Endothelial cell of umbilical vein (primary cell): ENCODE measurements at regions not wholly inside any gene's neighbourhood (a gene's known extent, or its start where the extent isn't known, plus 50 kb on each side); places are given as distances from the start of the nearest gene placed in this dataset.

Experiments
- BruUV-seq: library from RNA; stranded (reverse); fragments of 400-500 nt; replicated peaks from 2 replicates; lab custom pipeline; 2021; lab: Mats Ljungman, UMichigan
- CTCF ChIA-PET: fragments of 300-600, 350-600 bp; sonication (Branson Sonifier 250); formaldehyde crosslinking; loops from one replicate; lab custom pipeline; 2021; ENCODE audit warnings: antibody characterized with exemption, inconsistent platforms; lab: Charles Lee
- POLR2A ChIA-PET: fragments of 300-600, 350-600 bp; sonication (Branson Sonifier 250); formaldehyde crosslinking; loops from one replicate; lab custom pipeline; 2021; ENCODE audit warnings: antibody characterized with exemption, inconsistent platforms; lab: Charles Lee
- DNase-seq: peaks from one replicate; pipeline ENCODE4 v3.0.0-alpha.2; 2011; ENCODE audit warnings: low read depth, low spot score
- FAIRE-seq: peaks from 2 replicates; lab custom pipeline; 2011; peaks lifted over from hg19 to GRCh38; lab: Jason Lieb, UNC
- H2AFZ ChIP-seq: 2 replicates; pipeline ENCODE4 v1.6.0; 2012; ENCODE audit warnings: low read depth, low read length, control low read depth, inconsistent platforms
- H3K27ac ChIP-seq: 2 replicates; pipeline ENCODE4 v1.5.1; 2011; ENCODE audit warnings: low read depth, mild to moderate bottlenecking, control low read depth, low read length, moderate library complexity; ENCODE audit not compliant: insufficient read depth
- H3K27me3 ChIP-seq, 2 experiments: 2 replicates each; pipeline versions ENCODE4 v1.6.0 to v1.6.1; 2011; ENCODE audit warnings: low read length in 2 of 2, mixed read lengths in 1 of 2; ENCODE audit not compliant: control insufficient read depth in 2 of 2, insufficient read depth in 2 of 2
- H3K36me3 ChIP-seq, 2 experiments: 2 replicates in 1 of 2; 3 replicates in 1 of 2; pipeline ENCODE4 v1.5.1; 2011; ENCODE audit warnings: low read length in 2 of 2, mild to moderate bottlenecking in 1 of 2, moderate library complexity in 1 of 2; ENCODE audit not compliant: control insufficient read depth in 2 of 2, insufficient read depth in 2 of 2; ENCODE audit errors: extremely low read depth in 1 of 2
- H3K4me1 ChIP-seq: 3 replicates; pipeline ENCODE4 v1.5.1; 2011; ENCODE audit warnings: mild to moderate bottlenecking, low read length; ENCODE audit not compliant: control insufficient read depth, insufficient read depth; ENCODE audit errors: extremely low read depth
- H3K4me2 ChIP-seq: 2 replicates; pipeline ENCODE4 v1.6.1; 2011; ENCODE audit warnings: low read length, control low read depth, mixed read lengths; ENCODE audit not compliant: insufficient read depth
- H3K4me3 ChIP-seq, 3 experiments: fragments of 200-600 bp in 1 of 3; sonication (generic), shearing (Covaris generic) in 1 of 3; replicated peaks in 1 of 3; 2 replicates each; pipeline ENCODE4 v1.5.1; 2011 to 2016; ENCODE audit warnings: control low read depth in 3 of 3, low read length in 3 of 3, mild to moderate bottlenecking in 2 of 3, inconsistent platforms in 1 of 3, low read depth in 1 of 3, moderate library complexity in 1 of 3; ENCODE audit not compliant: insufficient read depth in 1 of 3
- H3K79me2 ChIP-seq: 2 replicates; pipeline ENCODE4 v1.6.0; 2012; ENCODE audit warnings: low read length, inconsistent platforms; ENCODE audit not compliant: control insufficient read depth, insufficient read depth
- H3K9ac ChIP-seq: replicated peaks from 2 replicates; pipeline ENCODE3; 2011; ENCODE audit warnings: low read length, control low read depth; ENCODE audit not compliant: insufficient read depth; ENCODE audit errors: extremely low read depth
- H3K9me1 ChIP-seq: replicated peaks from 3 replicates; pipeline ENCODE4 v1.6.0; 2011; ENCODE audit warnings: mild to moderate bottlenecking, low read length; ENCODE audit not compliant: control insufficient read depth, insufficient read depth; ENCODE audit errors: extremely low read depth
- H3K9me3 ChIP-seq: replicated peaks from 2 replicates; pipeline ENCODE4 v1.5.1; 2012; ENCODE audit warnings: low read length, inconsistent platforms; ENCODE audit not compliant: control insufficient read depth, insufficient read depth
- H4K20me1 ChIP-seq: replicated peaks from 2 replicates; pipeline ENCODE3; 2011; ENCODE audit warnings: mild to moderate bottlenecking, low read length; ENCODE audit not compliant: control insufficient read depth, insufficient read depth; ENCODE audit errors: extremely low read depth
- EZH2 ChIP-seq: IDR thresholded peaks from 2 replicates; pipeline ENCODE4 v1.6.1; 2012; ENCODE audit warnings: borderline replicate concordance, low read depth, mild to moderate bottlenecking, moderate library complexity, low read length, inconsistent platforms; ENCODE audit not compliant: severe bottlenecking
- FOS ChIP-seq: IDR thresholded peaks from 2 replicates; pipeline ENCODE4 v1.6.1; 2011; ENCODE audit warnings: mild to moderate bottlenecking, low read length, moderate library complexity, borderline replicate concordance; ENCODE audit not compliant: insufficient read depth
- GATA2 ChIP-seq: IDR thresholded peaks from 2 replicates; pipeline ENCODE4 v1.7.0; 2011; ENCODE audit warnings: low read depth, mild to moderate bottlenecking, moderate library complexity, mixed read lengths, low read length; ENCODE audit not compliant: insufficient read length, insufficient read depth
- JUN ChIP-seq: IDR thresholded peaks from 2 replicates; pipeline ENCODE4 v1.6.1; 2011; ENCODE audit warnings: borderline replicate concordance, low read depth; ENCODE audit not compliant: insufficient read length, insufficient read depth
- MYC ChIP-seq: IDR thresholded peaks from one replicate; pipeline ENCODE4 v1.6.1; 2011; ENCODE audit warnings: mild to moderate bottlenecking, low read depth, low read length
- POLR2A ChIP-seq: IDR thresholded peaks from 2 replicates; pipeline ENCODE4 v1.6.1; 2012; ENCODE audit warnings: low read depth, mild to moderate bottlenecking, control low read depth, low read length
- POLR2AphosphoS5 ChIP-seq: IDR thresholded peaks from 2 replicates; pipeline ENCODE4 v1.6.1; 2012; ENCODE audit warnings: low read depth, mild to moderate bottlenecking, control low read depth, low read length, moderate library complexity; ENCODE audit not compliant: insufficient read depth
- dilution Hi-C: fragments of 300-500 bp; cut with MboI; formaldehyde crosslinking; loops from one replicate; pipeline ENCODE4 v1.15.0; 2019; ENCODE audit warnings: low sequenced_read_pairs; ENCODE audit not compliant: extremely low pct_ligation_motif_present
- intact Hi-C: fragments of 100-400 bp; cut with micrococcal nuclease; formaldehyde crosslinking; loops from one replicate; pipeline ENCODE4 v1.10.0; 2022
- TF ChIP-seq, protein P1 (sequence below), 2 donors: IDR thresholded peaks; 1 replicate in 1 of 2; 2 replicates in 1 of 2; pipeline ENCODE4 v1.5.1; 2011; ENCODE audit warnings: low read length in 2 of 2, mild to moderate bottlenecking in 2 of 2, moderate library complexity in 2 of 2, control low read depth in 1 of 2, inconsistent platforms in 1 of 2, low read depth in 1 of 2; ENCODE audit not compliant: insufficient read depth in 1 of 2; ENCODE audit errors: extremely low read depth in 1 of 2
- TF ChIP-seq, protein P2 (sequence below): IDR thresholded peaks from 2 replicates; pipeline ENCODE4 v1.6.1; 2011; ENCODE audit not compliant: insufficient read depth, insufficient read length

DNA sequence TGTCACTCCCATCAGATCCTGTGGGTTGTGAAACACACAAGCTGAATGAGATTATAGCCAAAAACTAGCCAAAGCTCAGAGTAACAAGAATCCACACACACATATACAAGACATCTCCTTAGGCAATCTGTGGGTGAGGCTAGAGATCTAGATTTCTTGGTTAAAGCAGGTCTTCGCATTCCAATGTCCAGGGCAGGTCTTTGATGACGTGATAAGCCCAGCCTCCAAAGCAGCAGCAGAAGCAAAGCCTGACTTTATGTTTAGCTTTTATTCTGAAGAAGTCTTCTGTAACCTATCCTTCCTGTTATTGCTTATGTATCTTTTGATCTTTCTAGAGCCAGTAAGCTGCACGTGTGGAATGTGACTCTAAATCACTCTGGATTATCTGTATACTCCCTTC, 199.1 kb upstream of the SLC30A5 start:
- H4K20me1 ChIP-seq: no peaks in the 10 kb centered on the region
- TF ChIP-seq MYC (no peak), JUN (no peak), POLR2A (no peak), GATA2 (no peak), POLR2AphosphoS5 (no peak), EZH2 (no peak), FOS (no peak)
- TF ChIP-seq, protein P1, sequence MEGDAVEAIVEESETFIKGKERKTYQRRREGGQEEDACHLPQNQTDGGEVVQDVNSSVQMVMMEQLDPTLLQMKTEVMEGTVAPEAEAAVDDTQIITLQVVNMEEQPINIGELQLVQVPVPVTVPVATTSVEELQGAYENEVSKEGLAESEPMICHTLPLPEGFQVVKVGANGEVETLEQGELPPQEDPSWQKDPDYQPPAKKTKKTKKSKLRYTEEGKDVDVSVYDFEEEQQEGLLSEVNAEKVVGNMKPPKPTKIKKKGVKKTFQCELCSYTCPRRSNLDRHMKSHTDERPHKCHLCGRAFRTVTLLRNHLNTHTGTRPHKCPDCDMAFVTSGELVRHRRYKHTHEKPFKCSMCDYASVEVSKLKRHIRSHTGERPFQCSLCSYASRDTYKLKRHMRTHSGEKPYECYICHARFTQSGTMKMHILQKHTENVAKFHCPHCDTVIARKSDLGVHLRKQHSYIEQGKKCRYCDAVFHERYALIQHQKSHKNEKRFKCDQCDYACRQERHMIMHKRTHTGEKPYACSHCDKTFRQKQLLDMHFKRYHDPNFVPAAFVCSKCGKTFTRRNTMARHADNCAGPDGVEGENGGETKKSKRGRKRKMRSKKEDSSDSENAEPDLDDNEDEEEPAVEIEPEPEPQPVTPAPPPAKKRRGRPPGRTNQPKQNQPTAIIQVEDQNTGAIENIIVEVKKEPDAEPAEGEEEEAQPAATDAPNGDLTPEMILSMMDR (IDR thresholded peaks at IDR 0.05; ENCODE audit: extremely low read depth in 1 of 2, insufficient read depth in 1 of 2, low read depth in 1 of 2, low read length in 2 of 2): no peak
- TF ChIP-seq, protein P2, sequence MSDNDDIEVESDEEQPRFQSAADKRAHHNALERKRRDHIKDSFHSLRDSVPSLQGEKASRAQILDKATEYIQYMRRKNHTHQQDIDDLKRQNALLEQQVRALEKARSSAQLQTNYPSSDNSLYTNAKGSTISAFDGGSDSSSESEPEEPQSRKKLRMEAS: no peak
- no peaks in the 10 kb centered on the region for H3K27me3 ChIP-seq
- FAIRE-seq: no peak
- H2AFZ ChIP-seq: no peak overlapping the region
- H3K4me2 ChIP-seq: no peak overlapping the region
- H3K9me3 ChIP-seq: no peaks in the 10 kb centered on the region
- no peak overlapping the region for H3K4me3 ChIP-seq
- no peaks in the 10 kb centered on the region for H3K4me1 ChIP-seq
- DNase-seq: no peak
- no peak overlapping the region for H3K27ac ChIP-seq
- no peak overlapping the region for H3K9ac ChIP-seq
- no peaks in the 10 kb centered on the region for H3K79me2 ChIP-seq
- intact Hi-C loops (no loop called here), dilution Hi-C loops (no loop called here)
- H3K36me3 ChIP-seq: no peaks in the 10 kb centered on the region
- H3K9me1 ChIP-seq: no peaks in the 10 kb centered on the region
- ChIA-PET CTCF (no interaction called here), POLR2A (no interaction called here)
- BruUV-seq: no TSS peak
